Esophagus muscularis mucosa (tissue), 3 donors: ENCODE measurements at regions not wholly inside any gene's neighbourhood (a gene's known extent, or its start where the extent isn't known, plus 50 kb on each side); places are given as distances from the start of the nearest gene placed in this dataset.

Experiments
- POLR2AphosphoS5 ChIP-seq, 2 donors: sonication (generic); formaldehyde crosslinking; IDR thresholded peaks; one replicate each; pipeline ENCODE4 v1.6.1; 2017; ENCODE audit warnings: antibody characterized with exemption in 2 of 2
- TF ChIP-seq, protein P1 (sequence below), 3 experiments: fragments of 200-600 bp in 2 of 3; fragments of 450-650 bp in 1 of 3; sonication (generic) in 2 of 3; IDR thresholded peaks; one replicate each; pipeline ENCODE4 v1.5.1; 2017 to 2019; ENCODE audit warnings: antibody characterized with exemption in 3 of 3, mild to moderate bottlenecking in 2 of 3, moderate library complexity in 1 of 3

DNA sequence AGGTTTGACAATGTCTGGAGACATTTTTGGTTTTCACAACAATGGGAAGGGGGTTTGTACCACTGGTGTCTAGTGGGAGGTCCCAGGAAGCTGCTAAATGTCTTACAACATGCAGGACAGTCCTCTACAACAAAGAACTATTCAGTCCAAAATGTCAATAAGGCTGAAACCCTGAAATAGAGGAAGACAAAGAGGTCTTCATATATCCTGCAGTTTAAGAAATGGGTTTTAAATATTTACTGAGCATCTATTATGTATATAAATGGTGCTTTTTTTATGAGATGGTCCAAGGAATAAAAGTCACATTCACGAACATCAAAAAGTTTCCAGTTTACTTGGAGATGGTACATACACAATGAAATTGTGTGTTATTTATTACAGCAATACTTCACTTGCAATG, 107.3 kb downstream of the AKAP11 start:
- TF ChIP-seq, protein P1, sequence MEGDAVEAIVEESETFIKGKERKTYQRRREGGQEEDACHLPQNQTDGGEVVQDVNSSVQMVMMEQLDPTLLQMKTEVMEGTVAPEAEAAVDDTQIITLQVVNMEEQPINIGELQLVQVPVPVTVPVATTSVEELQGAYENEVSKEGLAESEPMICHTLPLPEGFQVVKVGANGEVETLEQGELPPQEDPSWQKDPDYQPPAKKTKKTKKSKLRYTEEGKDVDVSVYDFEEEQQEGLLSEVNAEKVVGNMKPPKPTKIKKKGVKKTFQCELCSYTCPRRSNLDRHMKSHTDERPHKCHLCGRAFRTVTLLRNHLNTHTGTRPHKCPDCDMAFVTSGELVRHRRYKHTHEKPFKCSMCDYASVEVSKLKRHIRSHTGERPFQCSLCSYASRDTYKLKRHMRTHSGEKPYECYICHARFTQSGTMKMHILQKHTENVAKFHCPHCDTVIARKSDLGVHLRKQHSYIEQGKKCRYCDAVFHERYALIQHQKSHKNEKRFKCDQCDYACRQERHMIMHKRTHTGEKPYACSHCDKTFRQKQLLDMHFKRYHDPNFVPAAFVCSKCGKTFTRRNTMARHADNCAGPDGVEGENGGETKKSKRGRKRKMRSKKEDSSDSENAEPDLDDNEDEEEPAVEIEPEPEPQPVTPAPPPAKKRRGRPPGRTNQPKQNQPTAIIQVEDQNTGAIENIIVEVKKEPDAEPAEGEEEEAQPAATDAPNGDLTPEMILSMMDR (IDR thresholded peaks at IDR 0.05): no peak
- TF ChIP-seq POLR2AphosphoS5 (IDR thresholded peaks at IDR 0.05): no peak
